SK-N-DZ (cell line): ENCODE measurements at regions not wholly inside any gene's neighbourhood (a gene's known extent, or its start where the extent isn't known, plus 50 kb on each side); places are given as distances from the start of the nearest gene placed in this dataset.
"Not testable (repeated sequence)": the region's sequence is repeated elsewhere in the genome, so short reads cannot be mapped to it uniquely, and the experiment has no call there.

ENCODE experiments used
- DNase-seq: peaks from one replicate; pipeline ENCODE4 v3.0.0-alpha.2; 2015; ENCODE audit warnings: low spot score

GRCh38 chr6:28658475-28659249 lies 133.0 kb downstream of the GPX5 start:
- no peak for DNase-seq

GRCh38 chr6:28659250-28659566 lies 133.5 kb downstream of the GPX5 start:
- no peak for DNase-seq

GRCh38 chr6:28661097-28661713 lies 135.5 kb downstream of the GPX5 start:
- no peak for DNase-seq

GRCh38 chr6:28664870-28665396 lies 139.3 kb downstream of the GPX5 start:
- no peak for DNase-seq

GRCh38 chr6:28673417-28673786 lies 147.7 kb downstream of the GPX5 start:
- DNase-seq, result no peak

GRCh38 chr6:28673787-28674671 lies 148.3 kb downstream of the GPX5 start:
- DNase-seq, result peak; percentile 72

- DNase-seq, result no peak
Measured at GRCh38 chr6:28675600-28675999, 149.9 kb downstream of the GPX5 start.

- DNase-seq, result no peak
Measured at GRCh38 chr6:28682542-28682941, 156.9 kb downstream of the GPX5 start.

GRCh38 chr6:28682956-28683685 lies 157.4 kb downstream of the GPX5 start:
- not testable (repeated sequence) for DNase-seq

GRCh38 chr6:28683945-28684538 lies 158.4 kb downstream of the GPX5 start:
- DNase-seq, result peak; percentile 45

- DNase-seq, result not testable (repeated sequence)
Measured at GRCh38 chr6:28685960-28686359, 160.3 kb downstream of the GPX5 start.

GRCh38 chr6:28686446-28687027 lies 160.9 kb downstream of the GPX5 start:
- DNase-seq, result peak; percentile 50

GRCh38 chr6:28687309-28687981 lies 161.8 kb downstream of the GPX5 start:
- not testable (repeated sequence) for DNase-seq

GRCh38 chr6:28691991-28692390 lies 166.3 kb downstream of the GPX5 start:
- not testable (repeated sequence) for DNase-seq

- no peak for DNase-seq
Measured at GRCh38 chr6:28693033-28693750, 167.5 kb downstream of the GPX5 start.

- no peak for DNase-seq
Measured at GRCh38 chr6:28693751-28694443, 168.2 kb downstream of the GPX5 start.

GRCh38 chr6:28695715-28696114 lies 170.0 kb downstream of the GPX5 start:
- no peak for DNase-seq

- no peak for DNase-seq
Measured at GRCh38 chr6:28696167-28696566, 170.5 kb downstream of the GPX5 start.

GRCh38 chr6:28696682-28697081 lies 171.0 kb downstream of the GPX5 start:
- no peak for DNase-seq
